ENCODE measurements at regions not wholly inside any gene's neighbourhood (a gene's known extent, or its start where the extent isn't known, plus 50 kb on each side); places are given as distances from the start of the nearest gene placed in this dataset.

GRCh38 chr2:104371087-104371781 lies 482.7 kb upstream of the POU3F3 start:
- peak overlapping the region; percentile 16 for H3K27ac ChIP-seq (ENCODE audit: low read depth, low read length)
- H3K4me1 ChIP-seq (ENCODE audit: control insufficient read depth, insufficient read depth, low read length): no peaks in the 10 kb centered on the region
- no peaks in the 10 kb centered on the region for H3K36me3 ChIP-seq (ENCODE audit: control insufficient read depth, insufficient read depth, low read length)
- 16% methylated on average over 2 of the region's 5 CpGs for WGBS (ENCODE audit: insufficient coverage)
- H3K27me3 ChIP-seq (ENCODE audit: control insufficient read depth, insufficient read depth, low read length): no peaks in the 10 kb centered on the region
- DNase-seq (ENCODE audit: low read depth in 4 of 6, low spot score in 6 of 6): peak in 5 of 6 donors; percentile 12 to 69 (median 35)
- no peak overlapping the region for H3K4me3 ChIP-seq (ENCODE audit: low read depth, low read length)
- H3K9me3 ChIP-seq (ENCODE audit: control insufficient read depth, insufficient read depth, low read length): no peaks in the 10 kb centered on the region

- H3K9me3 ChIP-seq (ENCODE audit: control insufficient read depth, insufficient read depth, low read length): no peaks in the 10 kb centered on the region
- no peak overlapping the region for H3K4me3 ChIP-seq (ENCODE audit: low read depth, low read length)
- peaks cover 3% of the 10 kb centered on the region for H3K4me1 ChIP-seq (ENCODE audit: control insufficient read depth, insufficient read depth, low read length)
- H3K36me3 ChIP-seq (ENCODE audit: control insufficient read depth, insufficient read depth, low read length): no peaks in the 10 kb centered on the region
- H3K27me3 ChIP-seq (ENCODE audit: control insufficient read depth, insufficient read depth, low read length): no peaks in the 10 kb centered on the region
- no peak overlapping the region for H3K27ac ChIP-seq (ENCODE audit: low read depth, low read length)
- no peak for DNase-seq (ENCODE audit: low read depth in 4 of 6, low spot score in 6 of 6)
These were observed 478.7 kb upstream of the POU3F3 start for GRCh38 chr2:104375206-104375605.

GRCh38 chr2:104378853-104379374 lies 475.0 kb upstream of the POU3F3 start:
- Histone ChIP-seq H3K9me3 (ENCODE audit: control insufficient read depth, insufficient read depth, low read length) (no peaks in the 10 kb centered on the region), H3K4me1 (ENCODE audit: control insufficient read depth, insufficient read depth, low read length) (peaks cover 3% of the 10 kb centered on the region), H3K4me3 (ENCODE audit: low read depth, low read length) (peak overlapping the region; percentile 38), H3K27me3 (ENCODE audit: control insufficient read depth, insufficient read depth, low read length) (no peaks in the 10 kb centered on the region), H3K27ac (ENCODE audit: low read depth, low read length) (peak overlapping the region; percentile 65), H3K36me3 (ENCODE audit: control insufficient read depth, insufficient read depth, low read length) (no peaks in the 10 kb centered on the region)
- 23% methylated on average over 1 of the region's 3 CpGs for WGBS (ENCODE audit: insufficient coverage)
- peak; percentile 72 to 97 (median 76) for DNase-seq (ENCODE audit: low read depth in 4 of 6, low spot score in 6 of 6)

- H3K27me3 ChIP-seq (ENCODE audit: control insufficient read depth, insufficient read depth, low read length): no peaks in the 10 kb centered on the region
- no peak overlapping the region for H3K27ac ChIP-seq (ENCODE audit: low read depth, low read length)
- H3K4me3 ChIP-seq (ENCODE audit: low read depth, low read length): no peak overlapping the region
- WGBS (ENCODE audit: insufficient coverage): 85% methylated on average over 3 of the region's 5 CpGs
- H3K36me3 ChIP-seq (ENCODE audit: control insufficient read depth, insufficient read depth, low read length): no peaks in the 10 kb centered on the region
- DNase-seq (ENCODE audit: low read depth in 4 of 6, low spot score in 6 of 6): no peak
- no peaks in the 10 kb centered on the region for H3K4me1 ChIP-seq (ENCODE audit: control insufficient read depth, insufficient read depth, low read length)
- no peaks in the 10 kb centered on the region for H3K9me3 ChIP-seq (ENCODE audit: control insufficient read depth, insufficient read depth, low read length)
These were observed 469.0 kb upstream of the POU3F3 start for GRCh38 chr2:104384961-104385360.

- Histone ChIP-seq H3K4me3 (ENCODE audit: low read depth, low read length) (no peak overlapping the region), H3K9me3 (ENCODE audit: control insufficient read depth, insufficient read depth, low read length) (no peaks in the 10 kb centered on the region), H3K27ac (ENCODE audit: low read depth, low read length) (no peak overlapping the region), H3K4me1 (ENCODE audit: control insufficient read depth, insufficient read depth, low read length) (no peaks in the 10 kb centered on the region), H3K27me3 (ENCODE audit: control insufficient read depth, insufficient read depth, low read length) (no peaks in the 10 kb centered on the region), H3K36me3 (ENCODE audit: control insufficient read depth, insufficient read depth, low read length) (no peaks in the 10 kb centered on the region)
- peak in 1 of 6 donors; percentile 12 for DNase-seq (ENCODE audit: low read depth in 4 of 6, low spot score in 6 of 6)
- WGBS (ENCODE audit: insufficient coverage): 94% methylated on average over 4 of the region's 4 CpGs
These were observed 468.2 kb upstream of the POU3F3 start for GRCh38 chr2:104385743-104386142.

GRCh38 chr2:104388296-104388695 lies 465.6 kb upstream of the POU3F3 start:
- WGBS (ENCODE audit: insufficient coverage): no CpG with 5 or more reads among the region's 2 CpGs
- DNase-seq (ENCODE audit: low read depth in 4 of 6, low spot score in 6 of 6): no peak
- no peaks in the 10 kb centered on the region for H3K4me1 ChIP-seq (ENCODE audit: control insufficient read depth, insufficient read depth, low read length)
- no peak overlapping the region for H3K27ac ChIP-seq (ENCODE audit: low read depth, low read length)
- H3K27me3 ChIP-seq (ENCODE audit: control insufficient read depth, insufficient read depth, low read length): no peaks in the 10 kb centered on the region
- H3K4me3 ChIP-seq (ENCODE audit: low read depth, low read length): no peak overlapping the region
- no peaks in the 10 kb centered on the region for H3K9me3 ChIP-seq (ENCODE audit: control insufficient read depth, insufficient read depth, low read length)
- H3K36me3 ChIP-seq (ENCODE audit: control insufficient read depth, insufficient read depth, low read length): no peaks in the 10 kb centered on the region

GRCh38 chr2:104402825-104403224 lies 451.1 kb upstream of the POU3F3 start:
- Histone ChIP-seq H3K27me3 (ENCODE audit: control insufficient read depth, insufficient read depth, low read length) (no peaks in the 10 kb centered on the region), H3K36me3 (ENCODE audit: control insufficient read depth, insufficient read depth, low read length) (no peaks in the 10 kb centered on the region), H3K27ac (ENCODE audit: low read depth, low read length) (no peak overlapping the region), H3K4me3 (ENCODE audit: low read depth, low read length) (no peak overlapping the region), H3K9me3 (ENCODE audit: control insufficient read depth, insufficient read depth, low read length) (no peaks in the 10 kb centered on the region), H3K4me1 (ENCODE audit: control insufficient read depth, insufficient read depth, low read length) (peaks cover 10% of the 10 kb centered on the region)
- WGBS (ENCODE audit: insufficient coverage): 84% methylated on average over 3 of the region's 3 CpGs
- no peak for DNase-seq (ENCODE audit: low read depth in 4 of 6, low spot score in 6 of 6)

- H3K4me3 ChIP-seq (ENCODE audit: low read depth, low read length): no peak overlapping the region
- 45% methylated on average over 2 of the region's 6 CpGs for WGBS (ENCODE audit: insufficient coverage)
- no peak overlapping the region for H3K27ac ChIP-seq (ENCODE audit: low read depth, low read length)
- no peaks in the 10 kb centered on the region for H3K36me3 ChIP-seq (ENCODE audit: control insufficient read depth, insufficient read depth, low read length)
- DNase-seq (ENCODE audit: low read depth in 4 of 6, low spot score in 6 of 6): peak in 2 of 6 donors; percentile 24 to 93
- H3K9me3 ChIP-seq (ENCODE audit: control insufficient read depth, insufficient read depth, low read length): no peaks in the 10 kb centered on the region
- peaks cover 10% of the 10 kb centered on the region for H3K4me1 ChIP-seq (ENCODE audit: control insufficient read depth, insufficient read depth, low read length)
- no peaks in the 10 kb centered on the region for H3K27me3 ChIP-seq (ENCODE audit: control insufficient read depth, insufficient read depth, low read length)
These were observed 449.4 kb upstream of the POU3F3 start for GRCh38 chr2:104404526-104404925.

GRCh38 chr2:104405623-104406022 lies 448.3 kb upstream of the POU3F3 start:
- peaks cover 10% of the 10 kb centered on the region for H3K4me1 ChIP-seq (ENCODE audit: control insufficient read depth, insufficient read depth, low read length)
- no peak overlapping the region for H3K4me3 ChIP-seq (ENCODE audit: low read depth, low read length)
- H3K9me3 ChIP-seq (ENCODE audit: control insufficient read depth, insufficient read depth, low read length): no peaks in the 10 kb centered on the region
- DNase-seq (ENCODE audit: low read depth in 4 of 6, low spot score in 6 of 6): peak in 2 of 6 donors; percentile 70 to 92
- H3K27me3 ChIP-seq (ENCODE audit: control insufficient read depth, insufficient read depth, low read length): no peaks in the 10 kb centered on the region
- peak overlapping the region; percentile 49 for H3K27ac ChIP-seq (ENCODE audit: low read depth, low read length)
- no peaks in the 10 kb centered on the region for H3K36me3 ChIP-seq (ENCODE audit: control insufficient read depth, insufficient read depth, low read length)
- WGBS (ENCODE audit: insufficient coverage): 41% methylated on average over 4 of the region's 8 CpGs

- Histone ChIP-seq H3K4me3 (ENCODE audit: low read depth, low read length) (peak overlapping the region; percentile 26), H3K4me1 (ENCODE audit: control insufficient read depth, insufficient read depth, low read length) (peaks cover 10% of the 10 kb centered on the region), H3K27me3 (ENCODE audit: control insufficient read depth, insufficient read depth, low read length) (no peaks in the 10 kb centered on the region), H3K27ac (ENCODE audit: low read depth, low read length) (peak overlapping the region; percentile 74), H3K9me3 (ENCODE audit: control insufficient read depth, insufficient read depth, low read length) (no peaks in the 10 kb centered on the region), H3K36me3 (ENCODE audit: control insufficient read depth, insufficient read depth, low read length) (no peaks in the 10 kb centered on the region)
- peak in 5 of 6 donors; percentile 79 to 96 (median 88) for DNase-seq (ENCODE audit: low read depth in 4 of 6, low spot score in 6 of 6)
- WGBS (ENCODE audit: insufficient coverage): 13% methylated on average over 5 of the region's 10 CpGs
These were observed 447.6 kb upstream of the POU3F3 start for GRCh38 chr2:104406261-104406726.

Data from spinal cord (tissue), 9 donors.